Fibroblast of skin of left biceps (primary cell): ENCODE measurements at regions not wholly inside any gene's neighbourhood (a gene's known extent, or its start where the extent isn't known, plus 50 kb on each side); places are given as distances from the start of the nearest gene placed in this dataset.
"Not testable (repeated sequence)": the region's sequence is repeated elsewhere in the genome, so short reads cannot be mapped to it uniquely, and the experiment has no call there.

Experiments used
- DNase-seq, 2 experiments: peaks; one replicate each; pipeline ENCODE4 v3.0.0-alpha.2; 2013; ENCODE audit warnings: low read depth in 2 of 2

- DNase-seq, result no peak
Measured at GRCh38 chr1:98126740-98127139, 205.9 kb upstream of the DPYD start.

- DNase-seq, result no peak
Measured at GRCh38 chr1:98121646-98122045, 200.8 kb upstream of the DPYD start.

GRCh38 chr1:98119796-98120195 lies 199.0 kb upstream of the DPYD start:
- no peak for DNase-seq

GRCh38 chr1:98113811-98114210 lies 193.0 kb upstream of the DPYD start:
- DNase-seq, result no peak

- no peak for DNase-seq
Measured at GRCh38 chr1:98112626-98113025, 191.8 kb upstream of the DPYD start.

- no peak for DNase-seq
Measured at GRCh38 chr1:98110674-98111073, 189.8 kb upstream of the DPYD start.

GRCh38 chr1:98108378-98108777 lies 187.5 kb upstream of the DPYD start:
- not testable (repeated sequence) for DNase-seq

- DNase-seq, result no peak
Measured at GRCh38 chr1:98107256-98107655, 186.4 kb upstream of the DPYD start.

GRCh38 chr1:98104289-98104688 lies 183.5 kb upstream of the DPYD start:
- peak; percentile 86 for DNase-seq

GRCh38 chr1:98103617-98104285 lies 182.9 kb upstream of the DPYD start:
- DNase-seq, result no peak

GRCh38 chr1:98102345-98103030 lies 181.7 kb upstream of the DPYD start:
- DNase-seq, result no peak

- DNase-seq, result no peak
Measured at GRCh38 chr1:98101364-98101763, 180.5 kb upstream of the DPYD start.

- no peak for DNase-seq
Measured at GRCh38 chr1:98099501-98099900, 178.7 kb upstream of the DPYD start.

- no peak for DNase-seq
Measured at GRCh38 chr1:98098473-98098872, 177.6 kb upstream of the DPYD start.

GRCh38 chr1:98090351-98090750 lies 169.5 kb upstream of the DPYD start:
- peak; percentile 94 to 95 for DNase-seq

GRCh38 chr1:98088381-98088780 lies 167.5 kb upstream of the DPYD start:
- no peak for DNase-seq

- peak; percentile 98 for DNase-seq
Measured at GRCh38 chr1:98086796-98087441, 166.1 kb upstream of the DPYD start.

GRCh38 chr1:98086156-98086555 lies 165.3 kb upstream of the DPYD start:
- DNase-seq, result no peak

- DNase-seq, result no peak
Measured at GRCh38 chr1:98084188-98084587, 163.4 kb upstream of the DPYD start.

- no peak for DNase-seq
Measured at GRCh38 chr1:98081944-98082343, 161.1 kb upstream of the DPYD start.

GRCh38 chr1:98078596-98078995 lies 157.8 kb upstream of the DPYD start:
- DNase-seq, result no peak

GRCh38 chr1:98077691-98078090 lies 156.9 kb upstream of the DPYD start:
- DNase-seq, result no peak

- DNase-seq, result no peak
Measured at GRCh38 chr1:98075626-98076025, 154.8 kb upstream of the DPYD start.
